ENCODE measurements at regions not wholly inside any gene's neighbourhood (a gene's known extent, or its start where the extent isn't known, plus 50 kb on each side); places are given as distances from the start of the nearest gene placed in this dataset.

- no peak for TF ChIP-seq EZH2 (IDR thresholded peaks at IDR 0.05; ENCODE audit: low read depth)
- no peak for TF ChIP-seq CTCF (conservative IDR thresholded peaks at IDR 0.05)
Measured at GRCh38 chr20:22410556-22411130, 173.7 kb downstream of the FOXA2 start.
